ENCODE measurements at regions not wholly inside any gene's neighbourhood (a gene's known extent, or its start where the extent isn't known, plus 50 kb on each side); places are given as distances from the start of the nearest gene placed in this dataset.

GRCh38 chr1:42033629-42034028 lies 114.9 kb upstream of the HIVEP3 start:
- no peaks in the 10 kb centered on the region for H3K36me3 Mint-ChIP-seq (ENCODE audit: insufficient read depth, unreplicated experiment)
- POLR2A ChIA-PET, result no interaction called here
- H3K9me3 Mint-ChIP-seq (ENCODE audit: unreplicated experiment), result no peaks in the 10 kb centered on the region
- CTCF ChIA-PET, result interaction anchor here (1.4 kb wide), 1 partner anchor 11 kb away, joined by 4 read pairs; no protein-coding TSS in a partner anchor
- no peak overlapping the region for H3K27ac Mint-ChIP-seq (ENCODE audit: low read depth, unreplicated experiment)
- BruUV-seq (replicated peaks), result no TSS peak
- no peak overlapping the region for H3K4me3 Mint-ChIP-seq (ENCODE audit: unreplicated experiment)
- H3K4me1 Mint-ChIP-seq (ENCODE audit: insufficient read depth, unreplicated experiment), result no peaks in the 10 kb centered on the region
- DNase-seq (ENCODE audit: unreplicated experiment), result no peak
- H3K27me3 Mint-ChIP-seq (ENCODE audit: insufficient read depth, unreplicated experiment), result peaks cover 12% of the 10 kb centered on the region
- TF ChIP-seq CTCF (IDR thresholded peaks at IDR 0.05; ENCODE audit: unreplicated experiment), result no peak
- intact Hi-C loops (cut with micrococcal nuclease), result no loop called here

GRCh38 chr1:42017730-42018129 lies 99.0 kb upstream of the HIVEP3 start:
- no TSS peak for BruUV-seq (replicated peaks)
- Mint-ChIP-seq H3K27me3 (ENCODE audit: insufficient read depth, unreplicated experiment) (peaks cover 66% of the 10 kb centered on the region), H3K27ac (ENCODE audit: low read depth, unreplicated experiment) (no peak overlapping the region), H3K9me3 (ENCODE audit: unreplicated experiment) (peaks cover 7% of the 10 kb centered on the region), H3K36me3 (ENCODE audit: insufficient read depth, unreplicated experiment) (no peaks in the 10 kb centered on the region), H3K4me1 (ENCODE audit: insufficient read depth, unreplicated experiment) (no peaks in the 10 kb centered on the region), H3K4me3 (ENCODE audit: unreplicated experiment) (no peak overlapping the region)
- TF ChIP-seq CTCF (IDR thresholded peaks at IDR 0.05; ENCODE audit: unreplicated experiment), result no peak
- POLR2A ChIA-PET, result no interaction called here
- CTCF ChIA-PET, result interaction anchor here (1.2 kb wide), 1 partner anchor 23 kb away, joined by 3 read pairs; no protein-coding TSS in a partner anchor
- intact Hi-C loops (cut with micrococcal nuclease), result no loop called here
- DNase-seq (ENCODE audit: unreplicated experiment), result no peak

GRCh38 chr1:42017259-42017658 lies 98.5 kb upstream of the HIVEP3 start:
- ChIA-PET POLR2A (interaction anchor here (0.7 kb wide), 1 partner anchor 255 kb away, joined by 3 read pairs; no protein-coding TSS in a partner anchor), CTCF (interaction anchor here (1.2 kb wide), 1 partner anchor 24 kb away, joined by 3 read pairs; no protein-coding TSS in a partner anchor)
- H3K27ac Mint-ChIP-seq (ENCODE audit: low read depth, unreplicated experiment), result no peak overlapping the region
- no peaks in the 10 kb centered on the region for H3K4me1 Mint-ChIP-seq (ENCODE audit: insufficient read depth, unreplicated experiment)
- no TSS peak for BruUV-seq (replicated peaks)
- DNase-seq (ENCODE audit: unreplicated experiment), result no peak
- H3K27me3 Mint-ChIP-seq (ENCODE audit: insufficient read depth, unreplicated experiment), result peaks cover 61% of the 10 kb centered on the region
- no peak for TF ChIP-seq CTCF (IDR thresholded peaks at IDR 0.05; ENCODE audit: unreplicated experiment)
- peaks cover 7% of the 10 kb centered on the region for H3K9me3 Mint-ChIP-seq (ENCODE audit: unreplicated experiment)
- intact Hi-C loops (cut with micrococcal nuclease), result no loop called here
- H3K36me3 Mint-ChIP-seq (ENCODE audit: insufficient read depth, unreplicated experiment), result no peaks in the 10 kb centered on the region
- no peak overlapping the region for H3K4me3 Mint-ChIP-seq (ENCODE audit: unreplicated experiment)

- no TSS peak for BruUV-seq (replicated peaks)
- no peak for DNase-seq (ENCODE audit: unreplicated experiment)
- intact Hi-C loops (cut with micrococcal nuclease), result no loop called here
- peaks cover 7% of the 10 kb centered on the region for H3K9me3 Mint-ChIP-seq (ENCODE audit: unreplicated experiment)
- POLR2A ChIA-PET, result no interaction called here
- CTCF ChIA-PET, result interaction anchor here (0.5 kb wide), 1 partner anchor 13 kb away, joined by 3 read pairs; no protein-coding TSS in a partner anchor
- no peak overlapping the region for H3K27ac Mint-ChIP-seq (ENCODE audit: low read depth, unreplicated experiment)
- H3K36me3 Mint-ChIP-seq (ENCODE audit: insufficient read depth, unreplicated experiment), result no peaks in the 10 kb centered on the region
- H3K4me1 Mint-ChIP-seq (ENCODE audit: insufficient read depth, unreplicated experiment), result no peaks in the 10 kb centered on the region
- TF ChIP-seq CTCF (IDR thresholded peaks at IDR 0.05; ENCODE audit: unreplicated experiment), result no peak
- no peak overlapping the region for H3K4me3 Mint-ChIP-seq (ENCODE audit: unreplicated experiment)
- H3K27me3 Mint-ChIP-seq (ENCODE audit: insufficient read depth, unreplicated experiment), result peaks cover 60% of the 10 kb centered on the region
Observed at GRCh38 chr1:42014823-42015222, 96.1 kb upstream of the HIVEP3 start.

All from MCF 10A (cell line).